OCI-LY1 (cell line): ENCODE measurements at regions not wholly inside any gene's neighbourhood (a gene's known extent, or its start where the extent isn't known, plus 50 kb on each side); places are given as distances from the start of the nearest gene placed in this dataset.

ENCODE experiments used
- H2AFZ ChIP-seq: fragments of 200-600 bp; sonication (generic), shearing (Covaris generic); 2 replicates; pipeline ENCODE4 v1.6.0; 2014; ENCODE audit warnings: antibody characterized with exemption, mild to moderate bottlenecking, low read length
- H3F3A ChIP-seq: fragments of 200-600 bp; sonication (generic), shearing (Covaris generic); 2 replicates; pipeline ENCODE4 v1.6.0; 2014; ENCODE audit warnings: mild to moderate bottlenecking, antibody characterized with exemption, low read length, moderate library complexity; ENCODE audit not compliant: insufficient read depth
- H3K27ac ChIP-seq: fragments of 200-600 bp; sonication (generic); 2 replicates; pipeline ENCODE4 v1.5.1; 2014; ENCODE audit warnings: low read length, mixed run types, mild to moderate bottlenecking, low read depth; ENCODE audit not compliant: poor library complexity, severe bottlenecking
- H3K27me3 ChIP-seq: fragments of 200-600 bp; sonication (generic); 2 replicates; pipeline ENCODE4 v1.6.0; 2014; ENCODE audit warnings: antibody characterized with exemption, mild to moderate bottlenecking, low read length, moderate library complexity; ENCODE audit not compliant: insufficient read depth
- H3K36me3 ChIP-seq: fragments of 200-600 bp; sonication (generic); 2 replicates; pipeline ENCODE4 v1.6.1; 2014; ENCODE audit warnings: mild to moderate bottlenecking, antibody characterized with exemption, low read length, moderate library complexity, mixed read lengths; ENCODE audit not compliant: insufficient read depth
- H3K4me1 ChIP-seq: fragments of 200-600 bp; sonication (generic); 2 replicates; pipeline ENCODE4 v1.5.1; 2014; ENCODE audit warnings: mild to moderate bottlenecking, low read length, moderate library complexity; ENCODE audit not compliant: insufficient read depth, severe bottlenecking
- H3K4me2 ChIP-seq: fragments of 200-600 bp; sonication (generic), shearing (Covaris generic); 2 replicates; pipeline ENCODE4 v1.6.1; 2014; ENCODE audit warnings: low read length
- H3K4me3 ChIP-seq: fragments of 200-600 bp; sonication (generic); 2 replicates; pipeline ENCODE4 v1.5.1; 2014; ENCODE audit warnings: low read length, low read depth, mild to moderate bottlenecking, mixed read lengths; ENCODE audit not compliant: poor library complexity, severe bottlenecking
- H3K79me2 ChIP-seq: fragments of 200-600 bp; shearing (Covaris generic); 2 replicates; pipeline ENCODE4 v1.6.1; 2016; ENCODE audit warnings: mixed run types, low read length, mixed read lengths; ENCODE audit not compliant: insufficient read depth
- H3K9ac ChIP-seq: fragments of 200-600 bp; sonication (generic), shearing (Covaris generic); 2 replicates; pipeline ENCODE4 v1.6.1; 2014; ENCODE audit warnings: mild to moderate bottlenecking, low read length, mixed read lengths
- H3K9me2 ChIP-seq: fragments of 200-600 bp; sonication (generic), shearing (Covaris generic); 2 replicates; pipeline ENCODE4 v1.6.1; 2014; ENCODE audit warnings: low read depth, mild to moderate bottlenecking, low read length, mixed read lengths
- H3K9me3 ChIP-seq: fragments of 200-600 bp; shearing (Covaris generic); 2 replicates; pipeline ENCODE4 v1.6.1; 2014; ENCODE audit warnings: low read length, mixed read lengths
- H4K20me1 ChIP-seq: fragments of 200-600 bp; sonication (generic), shearing (Covaris generic); 2 replicates; pipeline ENCODE4 v1.6.0; 2016; ENCODE audit warnings: mild to moderate bottlenecking, low read length; ENCODE audit not compliant: insufficient read depth
- CTCF ChIP-seq: fragments of 200-600 bp; sonication (generic), shearing (Covaris generic); IDR thresholded peaks from 2 replicates; pipeline ENCODE4 v1.5.1; 2017; ENCODE audit warnings: mild to moderate bottlenecking, antibody characterized with exemption, low read length, moderate library complexity, mixed read lengths
- EZH2 ChIP-seq: fragments of 200-600 bp; sonication (generic), shearing (Covaris generic); IDR thresholded peaks from 2 replicates; pipeline ENCODE4 v1.8.0; 2017; ENCODE audit warnings: borderline replicate concordance, mixed run types, mild to moderate bottlenecking, antibody characterized with exemption, low read length, moderate library complexity, mixed read lengths

GRCh38 chr12:30181334-30181733, 397.6 kb upstream of the TMTC1 start:
- Histone ChIP-seq H3K9ac (no peak overlapping the region), H3K27me3 (no peaks in the 10 kb centered on the region), H3K4me3 (no peak overlapping the region), H4K20me1 (no peaks in the 10 kb centered on the region), H3K4me2 (no peak overlapping the region), H3K9me3 (no peaks in the 10 kb centered on the region), H2AFZ (no peak overlapping the region), H3K36me3 (no peaks in the 10 kb centered on the region), H3K9me2 (no peaks in the 10 kb centered on the region), H3F3A (no peaks in the 10 kb centered on the region), H3K79me2 (no peaks in the 10 kb centered on the region), H3K4me1 (no peaks in the 10 kb centered on the region), H3K27ac (no peak overlapping the region)
- no peak for TF ChIP-seq CTCF
- TF ChIP-seq EZH2: no peak

GRCh38 chr12:30180602-30181001, 396.9 kb upstream of the TMTC1 start:
- no peaks in the 10 kb centered on the region for H3F3A ChIP-seq
- H3K36me3 ChIP-seq: no peaks in the 10 kb centered on the region
- no peaks in the 10 kb centered on the region for H3K4me1 ChIP-seq
- no peak overlapping the region for H2AFZ ChIP-seq
- no peak for TF ChIP-seq CTCF
- no peak for TF ChIP-seq EZH2
- no peak overlapping the region for H3K4me2 ChIP-seq
- no peaks in the 10 kb centered on the region for H4K20me1 ChIP-seq
- no peaks in the 10 kb centered on the region for H3K79me2 ChIP-seq
- H3K27me3 ChIP-seq: no peaks in the 10 kb centered on the region
- H3K4me3 ChIP-seq: no peak overlapping the region
- H3K9me2 ChIP-seq: no peaks in the 10 kb centered on the region
- no peaks in the 10 kb centered on the region for H3K9me3 ChIP-seq
- no peak overlapping the region for H3K9ac ChIP-seq
- no peak overlapping the region for H3K27ac ChIP-seq

GRCh38 chr12:30178916-30179315, 395.2 kb upstream of the TMTC1 start:
- Histone ChIP-seq H3K79me2 (no peaks in the 10 kb centered on the region), H4K20me1 (no peaks in the 10 kb centered on the region), H3K36me3 (no peaks in the 10 kb centered on the region), H3K4me1 (no peaks in the 10 kb centered on the region), H3K4me2 (no peak overlapping the region), H3K9ac (no peak overlapping the region), H3K27ac (no peak overlapping the region), H3K4me3 (no peak overlapping the region), H3K27me3 (no peaks in the 10 kb centered on the region), H3F3A (no peaks in the 10 kb centered on the region), H3K9me2 (no peaks in the 10 kb centered on the region), H2AFZ (no peak overlapping the region), H3K9me3 (no peaks in the 10 kb centered on the region)
- no peak for TF ChIP-seq EZH2
- no peak for TF ChIP-seq CTCF
